Vagina (tissue), 2 donors: ENCODE measurements at regions not wholly inside any gene's neighbourhood (a gene's known extent, or its start where the extent isn't known, plus 50 kb on each side); places are given as distances from the start of the nearest gene placed in this dataset.

Source experiments
- CTCF ChIP-seq, 3 experiments: fragments of 450-650 bp in 2 of 3; fragments of 200-600 bp in 1 of 3; sonication (generic) in 1 of 3; IDR thresholded peaks; one replicate each; pipeline ENCODE4 v1.5.1; 2017 to 2019; ENCODE audit warnings: antibody characterized with exemption in 3 of 3, mild to moderate bottlenecking in 2 of 3, moderate library complexity in 2 of 3
- POLR2A ChIP-seq, 2 donors: fragments of 450-650 bp; IDR thresholded peaks; one replicate each; pipeline ENCODE4 v1.6.1; 2017; ENCODE audit warnings: antibody characterized with exemption in 2 of 2, mild to moderate bottlenecking in 2 of 2, moderate library complexity in 2 of 2
- POLR2AphosphoS5 ChIP-seq, 2 donors: sonication (generic); formaldehyde crosslinking; IDR thresholded peaks; one replicate each; pipeline ENCODE4 v1.9.0; 2017; ENCODE audit warnings: antibody characterized with exemption in 2 of 2, mild to moderate bottlenecking in 2 of 2, low read depth in 1 of 2; ENCODE audit not compliant: insufficient read depth in 1 of 2

DNA sequence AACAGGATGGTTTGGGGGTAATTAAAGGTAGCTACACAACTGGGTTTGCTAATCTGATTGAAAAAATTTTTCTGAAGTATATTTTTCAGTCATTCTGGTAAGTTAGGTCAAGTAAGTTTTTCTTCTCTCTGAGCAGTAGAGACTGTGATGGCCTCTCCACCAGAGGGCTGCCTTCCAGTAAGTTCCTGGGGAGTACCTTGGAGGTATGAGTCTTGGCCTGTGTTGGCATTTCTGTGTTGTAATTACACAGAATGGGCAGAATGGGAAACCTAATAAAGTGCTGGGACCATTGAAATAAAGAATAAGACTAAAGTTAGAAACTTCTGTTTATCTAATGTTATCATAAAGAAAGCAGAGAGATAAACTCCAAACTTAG, 430.8 kb downstream of the ARHGEF28 start:
- TF ChIP-seq POLR2A (IDR thresholded peaks at IDR 0.05) (no peak), POLR2AphosphoS5 (IDR thresholded peaks at IDR 0.05; ENCODE audit: insufficient read depth in 1 of 2, low read depth in 1 of 2) (no peak), CTCF (IDR thresholded peaks at IDR 0.05) (no peak)
